ENCODE measurements at regions not wholly inside any gene's neighbourhood (a gene's known extent, or its start where the extent isn't known, plus 50 kb on each side); places are given as distances from the start of the nearest gene placed in this dataset.
"Not testable (repeated sequence)": the region's sequence is repeated elsewhere in the genome, so short reads cannot be mapped to it uniquely, and the experiment has no call there.

- not testable (repeated sequence) for TF ChIP-seq CTCF, POLR2A (IDR thresholded peaks at IDR 0.05)
These were observed 229.5 kb upstream of the WDFY3 start for GRCh38 chr4:85196015-85196414.
